Fibroblast of the aortic adventitia (primary cell): ENCODE measurements at regions not wholly inside any gene's neighbourhood (a gene's known extent, or its start where the extent isn't known, plus 50 kb on each side); places are given as distances from the start of the nearest gene placed in this dataset.
"Not testable (repeated sequence)": the region's sequence is repeated elsewhere in the genome, so short reads cannot be mapped to it uniquely, and the experiment has no call there.

Experiments used
- DNase-seq: peaks from one replicate; pipeline ENCODE4 v3.0.0-alpha.2; 2010; ENCODE audit warnings: low read depth
- H3K4me3 ChIP-seq: 2 replicates; pipeline ENCODE4 v1.5.1; 2011; ENCODE audit warnings: low read depth, mild to moderate bottlenecking, control low read depth, low read length, moderate library complexity
- TF ChIP-seq, protein P1 (sequence below): IDR thresholded peaks from 2 replicates; pipeline ENCODE4 v1.5.1; 2011; ENCODE audit warnings: mild to moderate bottlenecking, low read length, control low read depth, inconsistent platforms; ENCODE audit not compliant: insufficient read depth

DNA sequence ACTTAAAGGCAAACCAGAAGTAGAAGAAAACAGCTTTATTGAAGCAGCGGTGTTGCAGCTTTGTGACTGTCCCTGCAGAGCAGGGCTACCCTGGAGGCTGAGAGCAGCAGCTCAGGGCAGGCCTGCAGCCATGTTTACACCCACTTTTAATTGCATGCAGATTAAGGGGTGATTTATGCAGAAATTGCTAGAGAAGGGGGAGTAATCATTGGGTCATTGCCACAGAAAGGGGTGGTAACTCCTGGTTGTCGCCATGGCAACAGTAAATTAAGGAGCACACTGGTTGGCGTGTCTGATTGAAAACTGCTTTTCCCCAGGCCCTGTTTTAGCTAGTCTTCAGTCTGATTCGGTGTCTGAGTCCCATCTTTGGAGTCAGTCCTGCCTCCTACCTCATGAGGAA lies 195.4 kb upstream of the HDAC4 start:
- no peak for DNase-seq
- TF ChIP-seq, protein P1, sequence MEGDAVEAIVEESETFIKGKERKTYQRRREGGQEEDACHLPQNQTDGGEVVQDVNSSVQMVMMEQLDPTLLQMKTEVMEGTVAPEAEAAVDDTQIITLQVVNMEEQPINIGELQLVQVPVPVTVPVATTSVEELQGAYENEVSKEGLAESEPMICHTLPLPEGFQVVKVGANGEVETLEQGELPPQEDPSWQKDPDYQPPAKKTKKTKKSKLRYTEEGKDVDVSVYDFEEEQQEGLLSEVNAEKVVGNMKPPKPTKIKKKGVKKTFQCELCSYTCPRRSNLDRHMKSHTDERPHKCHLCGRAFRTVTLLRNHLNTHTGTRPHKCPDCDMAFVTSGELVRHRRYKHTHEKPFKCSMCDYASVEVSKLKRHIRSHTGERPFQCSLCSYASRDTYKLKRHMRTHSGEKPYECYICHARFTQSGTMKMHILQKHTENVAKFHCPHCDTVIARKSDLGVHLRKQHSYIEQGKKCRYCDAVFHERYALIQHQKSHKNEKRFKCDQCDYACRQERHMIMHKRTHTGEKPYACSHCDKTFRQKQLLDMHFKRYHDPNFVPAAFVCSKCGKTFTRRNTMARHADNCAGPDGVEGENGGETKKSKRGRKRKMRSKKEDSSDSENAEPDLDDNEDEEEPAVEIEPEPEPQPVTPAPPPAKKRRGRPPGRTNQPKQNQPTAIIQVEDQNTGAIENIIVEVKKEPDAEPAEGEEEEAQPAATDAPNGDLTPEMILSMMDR, result no peak

DNA sequence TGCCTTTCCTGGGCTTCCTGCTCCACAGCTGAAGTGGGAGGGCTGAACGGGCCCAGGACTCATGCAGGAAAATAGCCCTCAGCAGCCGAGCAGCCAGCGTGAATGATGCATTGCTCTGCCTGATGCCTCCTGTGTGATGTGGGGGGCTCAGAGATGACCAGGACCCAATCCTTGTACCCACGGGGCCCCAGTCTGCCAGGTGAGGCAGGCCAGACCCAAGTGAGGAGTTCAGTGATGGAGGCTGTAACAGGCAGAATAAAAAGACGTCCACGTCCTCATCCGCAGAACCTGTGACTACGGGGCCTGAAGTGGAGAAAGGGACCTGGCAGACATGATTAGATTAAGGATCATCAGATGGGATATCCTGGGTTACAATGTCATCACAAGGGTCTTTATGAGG lies 194.9 kb upstream of the HDAC4 start:
- H3K4me3 ChIP-seq, result no peak overlapping the region
- TF ChIP-seq, protein P1, result no peak
- no peak for DNase-seq

More for the DNA sequence above, 195.4 kb upstream of the HDAC4 start:
- H3K4me3 ChIP-seq, result no peak overlapping the region

DNA sequence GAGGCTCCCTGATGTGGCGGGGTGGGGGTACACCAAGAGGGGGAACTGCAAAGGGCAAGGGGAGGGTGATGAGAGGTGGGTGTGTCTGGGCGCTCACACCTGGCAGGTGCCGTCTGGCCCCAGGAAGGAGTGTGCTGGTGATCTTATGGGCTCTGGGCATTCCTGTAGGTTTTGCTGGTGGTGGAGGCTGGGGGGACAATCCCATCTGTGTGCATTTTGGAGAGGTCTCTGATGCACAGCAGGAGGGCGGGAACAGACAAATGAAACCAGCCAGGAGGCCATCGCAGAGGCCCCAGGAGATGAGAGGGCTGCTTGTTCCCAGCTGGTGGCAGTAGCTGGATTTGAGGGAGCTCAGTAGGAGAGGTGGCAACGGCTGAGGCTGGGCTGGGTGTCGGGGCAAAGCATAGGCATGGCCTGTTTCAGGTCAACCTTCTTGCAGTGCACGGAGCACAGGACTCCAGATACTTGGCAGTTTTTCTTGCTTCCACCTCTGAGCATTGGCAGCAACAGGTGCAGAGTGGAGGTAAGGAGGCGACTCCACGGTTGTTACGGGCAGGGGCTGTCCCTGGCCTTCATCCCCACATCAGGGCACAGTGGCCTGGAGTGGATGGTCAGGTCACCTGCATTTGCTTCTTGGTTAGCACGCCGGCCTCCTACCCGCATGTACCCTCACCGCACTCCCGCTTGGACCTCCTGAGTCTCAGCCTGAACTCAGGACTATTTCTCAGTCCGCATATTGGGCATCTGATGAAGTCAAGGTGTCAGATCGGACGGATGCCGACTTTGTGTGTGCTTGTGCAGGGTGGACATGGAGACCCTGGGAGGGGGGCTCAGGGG lies 194.2 kb upstream of the HDAC4 start:
- H3K4me3 ChIP-seq, result no peak overlapping the region
- TF ChIP-seq, protein P1, result no peak
- no peak for DNase-seq

DNA sequence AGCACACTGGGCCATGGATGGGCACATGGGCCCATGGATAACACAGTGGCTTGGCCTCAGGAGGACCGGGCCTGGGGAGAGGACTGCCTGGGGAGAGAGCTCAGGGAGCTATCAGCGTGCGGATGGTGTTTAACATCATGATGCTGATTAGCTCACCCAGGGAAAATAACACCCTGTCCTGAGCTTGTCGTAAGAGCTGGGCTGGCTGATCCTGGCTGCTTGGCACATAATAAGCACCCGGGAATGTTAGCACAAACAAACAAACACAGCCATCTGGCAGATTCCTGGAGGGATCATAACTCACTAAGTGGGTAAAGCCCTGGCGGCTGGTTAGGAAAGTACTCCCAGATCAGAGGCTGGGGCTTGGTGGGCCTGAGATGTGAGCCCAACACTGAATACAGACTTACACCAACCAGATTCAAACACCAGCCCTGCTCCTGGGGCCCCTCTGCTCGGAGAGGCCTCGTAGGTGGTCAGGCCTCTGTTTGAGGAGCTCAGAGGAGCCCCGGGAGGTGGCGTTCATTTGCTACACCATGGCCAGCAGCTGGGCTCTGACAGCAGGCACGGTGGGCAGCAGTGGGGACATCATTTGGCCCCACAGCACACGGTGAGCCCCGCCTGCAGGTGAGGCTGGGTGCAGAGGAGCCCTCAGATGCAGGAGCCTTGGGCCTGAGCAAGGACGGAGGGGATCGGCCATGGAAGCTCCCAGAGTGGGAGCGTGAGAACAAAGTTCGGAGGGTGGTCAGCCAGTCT lies 193.4 kb upstream of the HDAC4 start:
- TF ChIP-seq, protein P1, result no peak
- DNase-seq, result no peak
- H3K4me3 ChIP-seq, result no peak overlapping the region

DNA sequence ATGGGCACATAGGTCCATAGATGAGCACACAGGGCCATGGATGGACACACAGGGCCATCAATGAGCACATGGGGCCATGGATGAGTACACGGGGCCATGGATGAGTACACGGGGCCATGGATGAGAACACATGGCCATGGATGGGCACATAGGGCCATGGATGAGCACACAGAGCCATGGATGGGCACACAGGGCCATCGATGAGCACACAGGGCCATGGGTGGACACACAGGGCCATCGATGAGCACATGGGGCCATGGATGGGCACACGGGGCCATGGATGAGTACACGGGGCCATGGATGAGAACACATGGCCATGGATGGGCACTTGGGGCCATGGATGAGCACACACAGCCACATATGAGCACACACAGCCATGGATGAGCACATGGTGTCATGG lies 192.6 kb upstream of the HDAC4 start:
- no peak overlapping the region for H3K4me3 ChIP-seq
- TF ChIP-seq, protein P1, result no peak
- no peak for DNase-seq

DNA sequence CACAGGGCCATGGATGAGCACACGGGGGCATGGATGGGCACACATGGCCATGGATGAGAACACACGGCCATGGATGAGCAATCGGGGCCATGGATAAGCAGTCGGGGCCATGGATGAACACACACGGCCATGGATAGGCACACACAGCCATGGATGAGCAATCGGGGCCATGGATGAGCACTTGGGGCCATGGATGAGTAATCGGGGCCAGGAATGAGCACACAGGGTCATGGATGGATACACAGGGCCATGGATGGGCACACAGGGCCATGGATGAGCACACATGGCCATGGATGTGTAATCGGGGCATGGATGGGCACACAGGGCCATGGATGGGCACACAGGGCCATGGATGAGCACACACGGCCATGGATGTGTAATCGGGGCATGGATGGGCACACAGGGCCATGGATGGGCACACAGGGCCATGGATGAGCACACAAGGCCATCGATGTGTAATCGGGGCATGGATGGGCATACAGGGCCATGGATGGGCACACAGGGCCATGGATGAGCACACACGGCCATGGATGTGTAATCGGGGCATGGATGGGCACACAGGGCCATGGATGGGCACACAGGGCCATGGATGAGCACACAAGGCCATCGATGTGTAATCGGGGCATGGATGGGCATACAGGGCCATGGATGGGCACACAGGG lies 191.9 kb upstream of the HDAC4 start:
- not testable (repeated sequence) for DNase-seq, H3K4me3 ChIP-seq
